ENCODE measurements at regions not wholly inside any gene's neighbourhood (a gene's known extent, or its start where the extent isn't known, plus 50 kb on each side); places are given as distances from the start of the nearest gene placed in this dataset.

DNA sequence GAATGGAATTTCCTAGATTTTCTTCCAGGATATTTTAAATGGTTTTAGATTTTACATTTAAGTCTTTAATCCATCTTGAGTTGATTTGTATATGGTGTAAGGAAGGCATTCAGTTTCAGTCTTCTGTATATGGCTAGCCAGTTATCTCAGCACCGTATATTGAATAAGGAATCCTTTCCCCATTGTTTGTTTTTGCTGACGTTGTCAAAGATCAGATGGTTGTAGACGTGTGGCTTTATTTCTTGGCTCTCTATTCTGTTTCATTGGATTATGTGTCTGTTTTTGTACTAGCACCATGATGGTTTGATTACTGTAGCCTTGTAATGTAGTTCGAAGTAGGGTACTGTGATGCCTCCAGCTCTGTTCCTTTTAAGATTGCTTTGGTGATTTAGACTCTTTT lies 325.7 kb upstream of the EPHA6 start:
- no peak for TF ChIP-seq ZNF8 (CRISPR knock-in tag; IDR thresholded peaks at IDR 0.05)
- TF ChIP-seq, protein P1, sequence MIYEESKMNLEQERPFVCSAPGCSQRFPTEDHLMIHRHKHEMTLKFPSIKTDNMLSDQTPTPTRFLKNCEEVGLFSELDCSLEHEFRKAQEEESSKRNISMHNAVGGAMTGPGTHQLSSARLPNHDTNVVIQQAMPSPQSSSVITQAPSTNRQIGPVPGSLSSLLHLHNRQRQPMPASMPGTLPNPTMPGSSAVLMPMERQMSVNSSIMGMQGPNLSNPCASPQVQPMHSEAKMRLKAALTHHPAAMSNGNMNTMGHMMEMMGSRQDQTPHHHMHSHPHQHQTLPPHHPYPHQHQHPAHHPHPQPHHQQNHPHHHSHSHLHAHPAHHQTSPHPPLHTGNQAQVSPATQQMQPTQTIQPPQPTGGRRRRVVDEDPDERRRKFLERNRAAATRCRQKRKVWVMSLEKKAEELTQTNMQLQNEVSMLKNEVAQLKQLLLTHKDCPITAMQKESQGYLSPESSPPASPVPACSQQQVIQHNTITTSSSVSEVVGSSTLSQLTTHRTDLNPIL (CRISPR knock-in tag; IDR thresholded peaks at IDR 0.05; ENCODE audit: low read depth), result no peak
- ATAC-seq, result no peak

DNA sequence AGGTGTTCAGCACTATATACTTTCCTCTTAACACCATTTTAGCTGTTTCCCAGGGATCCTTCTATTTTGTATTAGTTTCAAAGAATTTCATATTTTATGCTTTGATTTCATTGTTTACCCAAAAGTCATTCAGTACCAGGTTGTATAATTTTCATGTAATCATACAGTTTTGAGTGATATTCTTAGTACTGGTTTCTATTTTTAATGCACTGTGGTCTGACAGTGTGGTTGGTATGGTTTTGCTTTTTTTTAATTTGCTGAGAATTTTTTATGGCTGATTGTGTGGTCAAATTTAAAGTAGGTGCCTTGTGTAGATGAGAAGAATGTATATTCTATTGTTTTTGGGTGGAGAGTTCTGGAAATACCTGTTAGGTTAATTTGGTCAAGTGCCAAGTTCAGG lies 323.4 kb upstream of the EPHA6 start:
- TF ChIP-seq BACH2 (CRISPR knock-in tag; IDR thresholded peaks at IDR 0.05; ENCODE audit: borderline replicate concordance) (no peak), ZC3H10 (CRISPR knock-in tag; IDR thresholded peaks at IDR 0.05) (no peak), RARB (CRISPR knock-in tag; IDR thresholded peaks at IDR 0.05) (no peak), ZNF565 (CRISPR knock-in tag; conservative IDR thresholded peaks at IDR 0.05; ENCODE audit: low read depth) (no peak), ZFP3 (CRISPR knock-in tag; IDR thresholded peaks at IDR 0.05) (no peak), ZNF8 (CRISPR knock-in tag; IDR thresholded peaks at IDR 0.05) (no peak), TOX (CRISPR knock-in tag; IDR thresholded peaks at IDR 0.05; ENCODE audit: borderline replicate concordance) (no peak), OSR1 (CRISPR knock-in tag; IDR thresholded peaks at IDR 0.05) (no peak), PPARA (CRISPR knock-in tag; IDR thresholded peaks at IDR 0.05; ENCODE audit: borderline replicate concordance) (no peak), ARNTL (CRISPR knock-in tag; IDR thresholded peaks at IDR 0.05; ENCODE audit: borderline replicate concordance, low read depth) (no peak), ESRRG (CRISPR knock-in tag; IDR thresholded peaks at IDR 0.05) (no peak)
- TF ChIP-seq, protein P2, sequence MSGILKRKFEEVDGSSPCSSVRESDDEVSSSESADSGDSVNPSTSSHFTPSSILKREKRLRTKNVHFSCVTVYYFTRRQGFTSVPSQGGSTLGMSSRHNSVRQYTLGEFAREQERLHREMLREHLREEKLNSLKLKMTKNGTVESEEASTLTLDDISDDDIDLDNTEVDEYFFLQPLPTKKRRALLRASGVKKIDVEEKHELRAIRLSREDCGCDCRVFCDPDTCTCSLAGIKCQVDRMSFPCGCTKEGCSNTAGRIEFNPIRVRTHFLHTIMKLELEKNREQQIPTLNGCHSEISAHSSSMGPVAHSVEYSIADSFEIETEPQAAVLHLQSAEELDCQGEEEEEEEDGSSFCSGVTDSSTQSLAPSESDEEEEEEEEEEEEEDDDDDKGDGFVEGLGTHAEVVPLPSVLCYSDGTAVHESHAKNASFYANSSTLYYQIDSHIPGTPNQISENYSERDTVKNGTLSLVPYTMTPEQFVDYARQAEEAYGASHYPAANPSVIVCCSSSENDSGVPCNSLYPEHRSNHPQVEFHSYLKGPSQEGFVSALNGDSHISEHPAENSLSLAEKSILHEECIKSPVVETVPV (CRISPR knock-in tag; IDR thresholded peaks at IDR 0.05), result no peak
- TF ChIP-seq, protein P3, sequence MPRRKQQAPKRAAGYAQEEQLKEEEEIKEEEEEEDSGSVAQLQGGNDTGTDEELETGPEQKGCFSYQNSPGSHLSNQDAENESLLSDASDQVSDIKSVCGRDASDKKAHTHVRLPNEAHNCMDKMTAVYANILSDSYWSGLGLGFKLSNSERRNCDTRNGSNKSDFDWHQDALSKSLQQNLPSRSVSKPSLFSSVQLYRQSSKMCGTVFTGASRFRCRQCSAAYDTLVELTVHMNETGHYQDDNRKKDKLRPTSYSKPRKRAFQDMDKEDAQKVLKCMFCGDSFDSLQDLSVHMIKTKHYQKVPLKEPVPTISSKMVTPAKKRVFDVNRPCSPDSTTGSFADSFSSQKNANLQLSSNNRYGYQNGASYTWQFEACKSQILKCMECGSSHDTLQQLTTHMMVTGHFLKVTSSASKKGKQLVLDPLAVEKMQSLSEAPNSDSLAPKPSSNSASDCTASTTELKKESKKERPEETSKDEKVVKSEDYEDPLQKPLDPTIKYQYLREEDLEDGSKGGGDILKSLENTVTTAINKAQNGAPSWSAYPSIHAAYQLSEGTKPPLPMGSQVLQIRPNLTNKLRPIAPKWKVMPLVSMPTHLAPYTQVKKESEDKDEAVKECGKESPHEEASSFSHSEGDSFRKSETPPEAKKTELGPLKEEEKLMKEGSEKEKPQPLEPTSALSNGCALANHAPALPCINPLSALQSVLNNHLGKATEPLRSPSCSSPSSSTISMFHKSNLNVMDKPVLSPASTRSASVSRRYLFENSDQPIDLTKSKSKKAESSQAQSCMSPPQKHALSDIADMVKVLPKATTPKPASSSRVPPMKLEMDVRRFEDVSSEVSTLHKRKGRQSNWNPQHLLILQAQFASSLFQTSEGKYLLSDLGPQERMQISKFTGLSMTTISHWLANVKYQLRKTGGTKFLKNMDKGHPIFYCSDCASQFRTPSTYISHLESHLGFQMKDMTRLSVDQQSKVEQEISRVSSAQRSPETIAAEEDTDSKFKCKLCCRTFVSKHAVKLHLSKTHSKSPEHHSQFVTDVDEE (CRISPR knock-in tag; IDR thresholded peaks at IDR 0.05), result no peak
- TF ChIP-seq, protein P4, sequence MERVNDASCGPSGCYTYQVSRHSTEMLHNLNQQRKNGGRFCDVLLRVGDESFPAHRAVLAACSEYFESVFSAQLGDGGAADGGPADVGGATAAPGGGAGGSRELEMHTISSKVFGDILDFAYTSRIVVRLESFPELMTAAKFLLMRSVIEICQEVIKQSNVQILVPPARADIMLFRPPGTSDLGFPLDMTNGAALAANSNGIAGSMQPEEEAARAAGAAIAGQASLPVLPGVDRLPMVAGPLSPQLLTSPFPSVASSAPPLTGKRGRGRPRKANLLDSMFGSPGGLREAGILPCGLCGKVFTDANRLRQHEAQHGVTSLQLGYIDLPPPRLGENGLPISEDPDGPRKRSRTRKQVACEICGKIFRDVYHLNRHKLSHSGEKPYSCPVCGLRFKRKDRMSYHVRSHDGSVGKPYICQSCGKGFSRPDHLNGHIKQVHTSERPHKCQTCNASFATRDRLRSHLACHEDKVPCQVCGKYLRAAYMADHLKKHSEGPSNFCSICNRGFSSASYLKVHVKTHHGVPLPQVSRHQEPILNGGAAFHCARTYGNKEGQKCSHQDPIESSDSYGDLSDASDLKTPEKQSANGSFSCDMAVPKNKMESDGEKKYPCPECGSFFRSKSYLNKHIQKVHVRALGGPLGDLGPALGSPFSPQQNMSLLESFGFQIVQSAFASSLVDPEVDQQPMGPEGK (CRISPR knock-in tag; IDR thresholded peaks at IDR 0.05; ENCODE audit: borderline replicate concordance), result no peak
- TF ChIP-seq, protein P5, sequence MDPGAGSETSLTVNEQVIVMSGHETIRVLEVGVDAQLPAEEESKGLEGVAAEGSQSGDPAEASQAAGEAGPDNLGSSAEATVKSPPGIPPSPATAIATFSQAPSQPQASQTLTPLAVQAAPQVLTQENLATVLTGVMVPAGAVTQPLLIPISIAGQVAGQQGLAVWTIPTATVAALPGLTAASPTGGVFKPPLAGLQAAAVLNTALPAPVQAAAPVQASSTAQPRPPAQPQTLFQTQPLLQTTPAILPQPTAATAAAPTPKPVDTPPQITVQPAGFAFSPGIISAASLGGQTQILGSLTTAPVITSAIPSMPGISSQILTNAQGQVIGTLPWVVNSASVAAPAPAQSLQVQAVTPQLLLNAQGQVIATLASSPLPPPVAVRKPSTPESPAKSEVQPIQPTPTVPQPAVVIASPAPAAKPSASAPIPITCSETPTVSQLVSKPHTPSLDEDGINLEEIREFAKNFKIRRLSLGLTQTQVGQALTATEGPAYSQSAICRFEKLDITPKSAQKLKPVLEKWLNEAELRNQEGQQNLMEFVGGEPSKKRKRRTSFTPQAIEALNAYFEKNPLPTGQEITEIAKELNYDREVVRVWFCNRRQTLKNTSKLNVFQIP (CRISPR knock-in tag; IDR thresholded peaks at IDR 0.05; ENCODE audit: borderline replicate concordance, low read depth), result no peak
- TF ChIP-seq, protein P1 (CRISPR knock-in tag; IDR thresholded peaks at IDR 0.05; ENCODE audit: low read depth), result no peak

DNA sequence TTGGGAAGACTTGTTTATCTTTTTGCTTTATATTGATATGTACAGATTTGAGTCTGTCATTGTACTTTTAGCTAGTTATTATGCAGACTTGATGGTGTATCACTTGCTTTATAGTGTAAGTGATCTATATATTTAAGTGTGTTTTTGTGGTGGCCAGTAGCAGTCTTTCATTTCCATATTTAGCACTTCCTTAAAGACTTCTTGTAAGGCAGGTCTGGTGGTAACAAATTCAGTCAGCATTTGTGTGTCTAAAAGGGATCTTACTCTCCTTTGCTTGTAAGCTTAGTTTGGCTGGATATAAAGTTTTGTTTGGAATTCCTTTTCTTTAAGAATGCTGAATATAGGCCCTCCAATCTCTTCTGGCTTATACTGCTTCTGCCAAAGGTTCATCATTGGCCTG lies 322.5 kb upstream of the EPHA6 start:
- no peak for ATAC-seq
- TF ChIP-seq BACH2 (CRISPR knock-in tag; IDR thresholded peaks at IDR 0.05; ENCODE audit: borderline replicate concordance) (no peak), ZNF70 (CRISPR knock-in tag; IDR thresholded peaks at IDR 0.05) (no peak), PPARA (CRISPR knock-in tag; IDR thresholded peaks at IDR 0.05; ENCODE audit: borderline replicate concordance) (no peak), TCF4 (CRISPR knock-in tag; IDR thresholded peaks at IDR 0.05; ENCODE audit: borderline replicate concordance) (no peak)
- TF ChIP-seq, protein P3 (CRISPR knock-in tag; IDR thresholded peaks at IDR 0.05), result no peak
- TF ChIP-seq, protein P2 (CRISPR knock-in tag; IDR thresholded peaks at IDR 0.05), result no peak
- TF ChIP-seq, protein P1 (CRISPR knock-in tag; IDR thresholded peaks at IDR 0.05; ENCODE audit: low read depth), result no peak

More for the DNA sequence above, 323.4 kb upstream of the EPHA6 start:
- no peak for ATAC-seq
